Upper lobe of left lung (tissue), 6 donors: ENCODE measurements at regions not wholly inside any gene's neighbourhood (a gene's known extent, or its start where the extent isn't known, plus 50 kb on each side); places are given as distances from the start of the nearest gene placed in this dataset.

ENCODE experiments used
- ATAC-seq, 2 donors: fragments of 200-7000 bp; cut with Tn5 transposase; one replicate each; pipeline ENCODE4 v1.9.1; 2022; ENCODE audit warnings: mild to moderate bottlenecking in 2 of 2, moderate library complexity in 2 of 2; ENCODE audit not compliant: low FRiP score in 2 of 2
- DNase-seq, 2 donors: peaks; one replicate each; pipeline ENCODE4 v3.0.0-alpha.2; 2019 to 2020
- H3K27ac ChIP-seq, 4 donors: fragments of 200-600 bp; sonication (generic); one replicate each; pipeline ENCODE4 v1.5.1; 2016 to 2019
- H3K27me3 ChIP-seq, 4 donors: fragments of 200-600 bp; sonication (generic); one replicate each; pipeline ENCODE4 v1.5.1; 2017 to 2019
- H3K36me3 ChIP-seq, 4 donors: fragments of 200-600 bp; sonication (generic); one replicate each; pipeline ENCODE4 v1.5.1; 2016 to 2019
- H3K4me1 ChIP-seq, 4 donors: fragments of 200-600 bp; sonication (generic); one replicate each; pipeline ENCODE4 v1.5.1; 2018 to 2019
- H3K4me3 ChIP-seq, 4 donors: fragments of 200-600 bp; sonication (generic); one replicate each; pipeline ENCODE4 v1.5.1; 2017 to 2019; ENCODE audit warnings: mild to moderate bottlenecking in 2 of 4, moderate library complexity in 1 of 4
- H3K9me3 ChIP-seq, 4 donors: fragments of 200-600 bp; sonication (generic); one replicate each; pipeline ENCODE4 v1.5.1; 2018 to 2019
- CTCF ChIP-seq, 6 experiments: fragments of 450-650 bp in 4 of 6; fragments of 200-600 bp in 2 of 6; sonication (generic) in 2 of 6; IDR thresholded peaks; one replicate each; pipeline ENCODE4 v1.5.1; 2016 to 2019; ENCODE audit warnings: antibody characterized with exemption in 6 of 6
- EP300 ChIP-seq, 4 donors: sonication (generic); formaldehyde crosslinking; IDR thresholded peaks; one replicate each; pipeline ENCODE4 v1.5.1; 2017; ENCODE audit warnings: antibody characterized with exemption in 4 of 4, control low read depth in 2 of 4
- POLR2A ChIP-seq, 4 donors: fragments of 450-650 bp; IDR thresholded peaks; one replicate each; pipeline ENCODE4 v1.5.1; 2016 to 2017; ENCODE audit warnings: antibody characterized with exemption in 4 of 4, mild to moderate bottlenecking in 2 of 4
- POLR2AphosphoS5 ChIP-seq, 2 donors: sonication (generic); formaldehyde crosslinking; IDR thresholded peaks; one replicate each; pipeline ENCODE4 v1.5.1; 2017; ENCODE audit warnings: antibody characterized with exemption in 2 of 2
- WGBS, 2 donors: methylation state at CpG; one replicate each; pipeline ENCODE4 v1.1.5; 2017 to 2018; 5-methylcytosine and 5-hydroxymethylcytosine counted together
- donor health status: DM: no; HTN: no; CAD: no; lungs with moderate emphysema.
- donor health status: DM: no; HTN: yes; CAD: no; lungs with severe emphysema.

DNA sequence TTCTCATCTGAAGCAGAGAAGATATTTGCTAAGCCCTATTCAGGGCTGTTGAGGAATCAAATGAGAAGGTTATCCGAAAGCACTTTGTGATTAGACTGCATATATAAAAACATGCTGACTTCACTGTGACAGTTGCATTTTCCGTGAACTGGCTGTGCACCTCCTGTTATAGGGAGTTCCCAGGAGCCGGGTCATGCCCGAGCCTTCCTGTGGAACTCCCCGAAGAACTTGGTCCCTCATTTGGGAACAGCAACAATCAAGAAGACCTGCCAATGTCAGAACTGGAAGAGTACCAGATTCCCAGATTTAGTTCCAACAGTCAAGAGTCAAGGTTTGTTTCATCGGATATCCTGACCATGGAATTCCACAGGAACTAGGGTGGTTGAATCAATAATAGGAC is 130.4 kb upstream of the RAI14 start:
- Histone ChIP-seq H3K36me3 (no peaks in the 10 kb centered on the region), H3K9me3 (no peaks in the 10 kb centered on the region), H3K4me3 (no peak overlapping the region), H3K27ac (no peak overlapping the region), H3K4me1 (peaks cover 0 to 23% (median 13%) of the 10 kb centered on the region in 4 donors), H3K27me3 (no peaks in the 10 kb centered on the region)
- TF ChIP-seq POLR2A (IDR thresholded peaks at IDR 0.05) (no peak), EP300 (IDR thresholded peaks at IDR 0.05) (peak in 3 of 4 donors; percentile 5 to 50 (median 32)), CTCF (IDR thresholded peaks at IDR 0.05) (no peak), POLR2AphosphoS5 (IDR thresholded peaks at IDR 0.05) (peak in 1 of 2 donors; percentile 39)
- no peak for ATAC-seq
- DNase-seq = no peak
- 59 to 67% methylated on average over 6 of the region's 6 CpGs for WGBS, 2 donors

GRCh38 chr5:34526682-34527305 is 129.3 kb upstream of the RAI14 start:
- DNase-seq (no peak), ATAC-seq (no peak)
- Histone ChIP-seq H3K27ac (no peak overlapping the region), H3K9me3 (no peaks in the 10 kb centered on the region), H3K27me3 (no peaks in the 10 kb centered on the region), H3K4me1 (peaks cover 0 to 18% (median 13%) of the 10 kb centered on the region in 4 donors), H3K4me3 (no peak overlapping the region), H3K36me3 (no peaks in the 10 kb centered on the region)
- 30 to 64% methylated on average over 3 of the region's 3 CpGs for WGBS, 2 donors
- no peak for TF ChIP-seq EP300 (IDR thresholded peaks at IDR 0.05)
- no peak for TF ChIP-seq CTCF (IDR thresholded peaks at IDR 0.05)
- TF ChIP-seq POLR2A (IDR thresholded peaks at IDR 0.05) = no peak
- no peak for TF ChIP-seq POLR2AphosphoS5 (IDR thresholded peaks at IDR 0.05)

DNA sequence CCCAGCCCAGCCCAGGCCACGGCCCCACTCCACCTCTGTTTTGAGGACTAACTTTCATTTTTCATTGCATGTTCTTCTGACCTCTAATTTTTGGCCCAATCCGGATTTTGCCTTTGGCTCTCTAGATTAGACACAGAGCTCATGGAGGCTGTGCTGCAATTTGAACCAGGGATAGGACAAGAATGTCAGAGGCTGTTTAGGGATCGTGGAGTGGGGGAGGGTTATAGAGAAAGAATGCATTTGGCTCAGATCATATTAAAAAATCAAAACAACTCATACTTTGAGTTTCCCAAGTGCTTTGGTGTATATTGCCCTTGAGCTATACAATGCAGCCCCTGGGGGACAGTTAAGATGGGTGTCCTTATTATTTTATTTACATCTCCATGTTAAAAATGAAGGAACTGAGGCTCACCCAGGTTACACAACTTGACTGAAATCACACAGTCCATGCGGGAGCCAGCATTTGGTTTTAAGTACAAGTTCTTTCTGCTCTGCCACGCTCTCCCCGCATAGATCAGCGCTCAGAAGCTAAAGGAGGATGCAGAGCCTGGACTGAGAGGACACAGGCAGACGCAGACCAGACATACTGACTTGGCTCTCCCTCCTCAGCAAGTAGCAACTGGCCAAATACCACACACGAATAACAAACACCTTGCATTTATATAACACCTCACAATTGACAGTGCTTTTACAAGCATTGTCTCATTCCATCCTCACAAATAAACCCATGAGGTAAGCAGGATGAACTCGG is 126.4 kb upstream of the RAI14 start:
- no peaks in the 10 kb centered on the region for H3K27me3 ChIP-seq
- no peak overlapping the region for H3K27ac ChIP-seq
- 75 to 77% methylated on average over 10 of the region's 10 CpGs for WGBS, 2 donors
- DNase-seq (peak in 1 of 2 donors; percentile 45), ATAC-seq (no peak)
- H3K4me1 ChIP-seq = peaks cover 0 to 24% (median 8%) of the 10 kb centered on the region in 4 donors
- TF ChIP-seq POLR2A (IDR thresholded peaks at IDR 0.05) (no peak), EP300 (IDR thresholded peaks at IDR 0.05) (no peak), POLR2AphosphoS5 (IDR thresholded peaks at IDR 0.05) (no peak), CTCF (IDR thresholded peaks at IDR 0.05) (no peak)
- H3K36me3 ChIP-seq = no peaks in the 10 kb centered on the region
- H3K4me3 ChIP-seq = no peak overlapping the region
- H3K9me3 ChIP-seq = no peaks in the 10 kb centered on the region

DNA sequence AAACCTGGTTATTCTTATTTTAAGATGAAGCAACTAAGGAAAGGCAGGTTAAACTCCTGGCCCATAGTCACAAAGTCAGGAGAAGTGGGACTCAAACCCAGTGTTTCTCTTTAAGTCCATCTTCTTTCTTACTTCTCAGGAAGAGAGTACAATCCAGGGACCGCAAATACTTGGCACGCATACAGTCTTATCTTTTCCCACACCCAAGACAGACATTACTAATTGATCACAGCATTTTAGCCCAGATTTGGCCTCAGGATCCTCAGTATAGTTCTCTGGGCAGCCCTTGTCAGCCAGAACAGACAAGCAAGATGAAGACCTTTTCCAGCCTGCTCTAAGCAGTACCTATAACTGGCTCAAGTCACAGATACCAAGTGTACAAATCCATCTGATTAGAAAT is 125.5 kb upstream of the RAI14 start:
- Histone ChIP-seq H3K27me3 (no peaks in the 10 kb centered on the region), H3K4me3 (no peak overlapping the region), H3K36me3 (no peaks in the 10 kb centered on the region), H3K4me1 (peaks cover 0 to 24% (median 12%) of the 10 kb centered on the region in 4 donors), H3K27ac (no peak overlapping the region), H3K9me3 (no peaks in the 10 kb centered on the region)
- ATAC-seq (no peak), DNase-seq (no peak)
- WGBS, 2 donors = 46 to 55% methylated on average over 2 of the region's 2 CpGs
- TF ChIP-seq POLR2AphosphoS5 (IDR thresholded peaks at IDR 0.05) (no peak), POLR2A (IDR thresholded peaks at IDR 0.05) (no peak), CTCF (IDR thresholded peaks at IDR 0.05) (no peak), EP300 (IDR thresholded peaks at IDR 0.05) (no peak)
